ENCODE measurements at regions not wholly inside any gene's neighbourhood (a gene's known extent, or its start where the extent isn't known, plus 50 kb on each side); places are given as distances from the start of the nearest gene placed in this dataset.

GRCh38 chr16:22727285-22728166 is 86.4 kb upstream of the HS3ST2 start:
- H3K9me3 ChIP-seq = no peaks in the 10 kb centered on the region
- 41 to 53% methylated on average over 10 of the region's 10 CpGs for WGBS, 2 donors
- peak overlapping the region in 1 of 4 donors; percentile 2 for H3K27ac ChIP-seq
- no peaks in the 10 kb centered on the region for H3K36me3 ChIP-seq
- no peak for DNase-seq
- intact Hi-C loops (cut with DNase I) = no loop called here
- H3K27me3 ChIP-seq = peaks cover 0 to 8% (median 0%) of the 10 kb centered on the region in 4 donors
- no peak for TF ChIP-seq CTCF (IDR thresholded peaks at IDR 0.05)
- no peak for TF ChIP-seq POLR2A (IDR thresholded peaks at IDR 0.05)
- H3K4me3 ChIP-seq = no peak overlapping the region
- H3K4me1 ChIP-seq = peaks cover 0 to 18% (median 0%) of the 10 kb centered on the region in 3 donors

GRCh38 chr16:22728167-22728836 is 85.7 kb upstream of the HS3ST2 start:
- DNase-seq = no peak
- TF ChIP-seq POLR2A (IDR thresholded peaks at IDR 0.05) (no peak), CTCF (IDR thresholded peaks at IDR 0.05) (no peak)
- no peaks in the 10 kb centered on the region for H3K9me3 ChIP-seq
- intact Hi-C loops (cut with DNase I) = no loop called here
- H3K27me3 ChIP-seq = peaks cover 0 to under 1% (median 0%) of the 10 kb centered on the region in 4 donors
- H3K36me3 ChIP-seq = no peaks in the 10 kb centered on the region
- 22 to 24% methylated on average over 4 of the region's 4 CpGs for WGBS, 2 donors
- H3K4me1 ChIP-seq = peaks cover 0 to 18% (median 0%) of the 10 kb centered on the region in 3 donors
- H3K27ac ChIP-seq = peak overlapping the region in 1 of 4 donors; percentile 2
- no peak overlapping the region for H3K4me3 ChIP-seq

- no peak for TF ChIP-seq CTCF (IDR thresholded peaks at IDR 0.05)
- TF ChIP-seq POLR2A (IDR thresholded peaks at IDR 0.05) = no peak
- Histone ChIP-seq H3K9me3 (no peaks in the 10 kb centered on the region), H3K27me3 (peaks cover 0 to 7% (median 0%) of the 10 kb centered on the region in 4 donors), H3K36me3 (no peaks in the 10 kb centered on the region), H3K4me1 (peaks cover 0 to 18% (median 0%) of the 10 kb centered on the region in 3 donors), H3K4me3 (no peak overlapping the region), H3K27ac (no peak overlapping the region)
- no peak for DNase-seq
- intact Hi-C loops (cut with DNase I) = no loop called here
- WGBS, 2 donors = 68 to 80% methylated on average over 2 of the region's 2 CpGs
Observed at GRCh38 chr16:22732400-22732799, 81.6 kb upstream of the HS3ST2 start.

GRCh38 chr16:22732959-22733358 is 81.0 kb upstream of the HS3ST2 start:
- Histone ChIP-seq H3K27me3 (peaks cover 0 to 7% (median 0%) of the 10 kb centered on the region in 4 donors), H3K4me1 (peaks cover 0 to 14% (median 0%) of the 10 kb centered on the region in 3 donors), H3K4me3 (no peak overlapping the region), H3K36me3 (no peaks in the 10 kb centered on the region), H3K27ac (no peak overlapping the region), H3K9me3 (no peaks in the 10 kb centered on the region)
- intact Hi-C loops (cut with DNase I) = no loop called here
- DNase-seq = no peak
- TF ChIP-seq POLR2A (IDR thresholded peaks at IDR 0.05) (no peak), CTCF (IDR thresholded peaks at IDR 0.05) (no peak)
- 64 to 83% methylated on average over 3 to 4 of the region's 4 CpGs for WGBS, 2 donors

GRCh38 chr16:22734368-22734767 is 79.6 kb upstream of the HS3ST2 start:
- H3K9me3 ChIP-seq = no peaks in the 10 kb centered on the region
- no peak for TF ChIP-seq CTCF (IDR thresholded peaks at IDR 0.05)
- TF ChIP-seq POLR2A (IDR thresholded peaks at IDR 0.05) = no peak
- DNase-seq = no peak
- H3K4me1 ChIP-seq = peaks cover 0 to under 1% (median 0%) of the 10 kb centered on the region in 3 donors
- H3K36me3 ChIP-seq = no peaks in the 10 kb centered on the region
- no peak overlapping the region for H3K27ac ChIP-seq
- WGBS, 2 donors = 25 to 32% methylated on average over 7 to 11 of the region's 12 CpGs
- intact Hi-C loops (cut with DNase I) = no loop called here
- H3K4me3 ChIP-seq = no peak overlapping the region
- peaks cover 0 to 7% (median 0%) of the 10 kb centered on the region in 4 donors for H3K27me3 ChIP-seq

Data from esophagus squamous epithelium (tissue), 5 donors.